ENCODE measurements at regions not wholly inside any gene's neighbourhood (a gene's known extent, or its start where the extent isn't known, plus 50 kb on each side); places are given as distances from the start of the nearest gene placed in this dataset.

- H3K36me3 ChIP-seq: no peaks in the 10 kb centered on the region
- peak overlapping the region; percentile 29 for H3K4me3 ChIP-seq
- H3K4me1 ChIP-seq (ENCODE audit: low read depth): no peaks in the 10 kb centered on the region
- DNase-seq (ENCODE audit: low read depth in 1 of 2, low spot score in 1 of 2): peak; percentile 4 to 42
- H3K9me3 ChIP-seq (ENCODE audit: low read depth): no peaks in the 10 kb centered on the region
- TF ChIP-seq CTCF (IDR thresholded peaks at IDR 0.05; ENCODE audit: low read depth, low read length): peak; percentile 4
- H3K27ac ChIP-seq: no peak overlapping the region
- peaks cover 41% of the 10 kb centered on the region for H3K27me3 ChIP-seq
Measured at GRCh38 chr16:55056585-55057401, 126.1 kb downstream of the IRX5 start.

- no peaks in the 10 kb centered on the region for H3K4me1 ChIP-seq (ENCODE audit: low read depth)
- no peak for TF ChIP-seq CTCF (IDR thresholded peaks at IDR 0.05; ENCODE audit: low read depth, low read length)
- no peak overlapping the region for H3K27ac ChIP-seq
- peaks cover 44% of the 10 kb centered on the region for H3K27me3 ChIP-seq
- no peak for DNase-seq (ENCODE audit: low read depth in 1 of 2, low spot score in 1 of 2)
- no peak overlapping the region for H3K4me3 ChIP-seq
- H3K36me3 ChIP-seq: no peaks in the 10 kb centered on the region
- H3K9me3 ChIP-seq (ENCODE audit: low read depth): no peaks in the 10 kb centered on the region
Measured at GRCh38 chr16:55057866-55058265, 127.2 kb downstream of the IRX5 start.

- no peak for TF ChIP-seq CTCF (IDR thresholded peaks at IDR 0.05; ENCODE audit: low read depth, low read length)
- Histone ChIP-seq H3K4me1 (ENCODE audit: low read depth) (no peaks in the 10 kb centered on the region), H3K9me3 (ENCODE audit: low read depth) (no peaks in the 10 kb centered on the region), H3K36me3 (no peaks in the 10 kb centered on the region), H3K27ac (no peak overlapping the region), H3K4me3 (no peak overlapping the region), H3K27me3 (peaks cover 51% of the 10 kb centered on the region)
- no peak for DNase-seq (ENCODE audit: low read depth in 1 of 2, low spot score in 1 of 2)
Measured at GRCh38 chr16:55058576-55058975, 127.9 kb downstream of the IRX5 start.

- Histone ChIP-seq H3K36me3 (no peaks in the 10 kb centered on the region), H3K9me3 (ENCODE audit: low read depth) (no peaks in the 10 kb centered on the region), H3K4me1 (ENCODE audit: low read depth) (no peaks in the 10 kb centered on the region), H3K27me3 (peaks cover 53% of the 10 kb centered on the region), H3K27ac (no peak overlapping the region), H3K4me3 (no peak overlapping the region)
- DNase-seq (ENCODE audit: low read depth in 1 of 2, low spot score in 1 of 2): no peak
- no peak for TF ChIP-seq CTCF (IDR thresholded peaks at IDR 0.05; ENCODE audit: low read depth, low read length)
Measured at GRCh38 chr16:55059146-55059545, 128.5 kb downstream of the IRX5 start.

GRCh38 chr16:55061126-55061525, 130.5 kb downstream of the IRX5 start:
- Histone ChIP-seq H3K27me3 (peaks cover 48% of the 10 kb centered on the region), H3K4me3 (no peak overlapping the region), H3K36me3 (no peaks in the 10 kb centered on the region), H3K9me3 (ENCODE audit: low read depth) (no peaks in the 10 kb centered on the region), H3K27ac (no peak overlapping the region), H3K4me1 (ENCODE audit: low read depth) (no peaks in the 10 kb centered on the region)
- TF ChIP-seq CTCF (IDR thresholded peaks at IDR 0.05; ENCODE audit: low read depth, low read length): no peak
- DNase-seq (ENCODE audit: low read depth in 1 of 2, low spot score in 1 of 2): no peak

Measured in cardiac muscle cell (in vitro differentiated cells and primary cell).